Epithelial cell of esophagus (primary cell): ENCODE measurements at regions not wholly inside any gene's neighbourhood (a gene's known extent, or its start where the extent isn't known, plus 50 kb on each side); places are given as distances from the start of the nearest gene placed in this dataset.

Source experiments
- DNase-seq: peaks from one replicate; pipeline ENCODE4 v3.0.0; 2010; ENCODE audit warnings: low read depth
- H3K4me3 ChIP-seq: 2 replicates; pipeline ENCODE4 v1.5.1; 2011; ENCODE audit warnings: mild to moderate bottlenecking, low read length, control low read depth
- TF ChIP-seq, protein P1 (sequence below): IDR thresholded peaks from 2 replicates; pipeline ENCODE4 v1.5.1; 2011; ENCODE audit warnings: low read depth, mild to moderate bottlenecking, low read length, control low read depth, inconsistent platforms; ENCODE audit not compliant: insufficient read depth; ENCODE audit errors: missing control alignments

DNA sequence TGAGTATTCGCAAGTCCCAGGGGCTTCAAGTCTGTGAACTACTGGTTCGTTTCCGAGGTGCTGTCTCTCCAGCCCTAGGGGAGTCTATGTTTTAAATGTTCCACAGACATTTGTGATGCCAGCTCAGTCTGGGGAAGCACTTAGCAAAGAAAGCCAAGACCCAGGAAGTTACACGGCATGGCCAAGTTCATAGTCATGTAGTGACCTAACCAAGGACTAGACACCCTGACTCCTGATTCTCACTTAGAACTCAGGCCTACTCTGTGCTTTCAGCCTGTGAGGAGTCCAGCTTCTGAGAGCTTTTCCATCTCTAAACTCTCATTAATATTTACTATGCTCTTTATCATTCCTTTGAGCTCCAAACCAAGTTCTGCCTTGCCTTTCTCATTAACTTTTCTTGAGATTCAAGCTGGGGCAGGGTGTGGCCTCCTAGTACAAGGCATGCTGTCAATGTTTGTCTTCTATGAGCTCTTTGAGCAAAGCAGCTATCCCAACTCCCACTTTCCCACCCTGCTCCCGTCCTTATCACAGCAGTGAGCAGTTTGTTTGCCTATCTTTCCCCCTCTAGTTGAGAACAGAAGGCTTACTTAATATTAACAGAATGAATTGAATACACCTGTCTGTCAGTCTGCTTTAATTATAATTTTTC, 105.4 kb upstream of the FAM9C start:
- H3K4me3 ChIP-seq, result no peak overlapping the region
- TF ChIP-seq, protein P1, sequence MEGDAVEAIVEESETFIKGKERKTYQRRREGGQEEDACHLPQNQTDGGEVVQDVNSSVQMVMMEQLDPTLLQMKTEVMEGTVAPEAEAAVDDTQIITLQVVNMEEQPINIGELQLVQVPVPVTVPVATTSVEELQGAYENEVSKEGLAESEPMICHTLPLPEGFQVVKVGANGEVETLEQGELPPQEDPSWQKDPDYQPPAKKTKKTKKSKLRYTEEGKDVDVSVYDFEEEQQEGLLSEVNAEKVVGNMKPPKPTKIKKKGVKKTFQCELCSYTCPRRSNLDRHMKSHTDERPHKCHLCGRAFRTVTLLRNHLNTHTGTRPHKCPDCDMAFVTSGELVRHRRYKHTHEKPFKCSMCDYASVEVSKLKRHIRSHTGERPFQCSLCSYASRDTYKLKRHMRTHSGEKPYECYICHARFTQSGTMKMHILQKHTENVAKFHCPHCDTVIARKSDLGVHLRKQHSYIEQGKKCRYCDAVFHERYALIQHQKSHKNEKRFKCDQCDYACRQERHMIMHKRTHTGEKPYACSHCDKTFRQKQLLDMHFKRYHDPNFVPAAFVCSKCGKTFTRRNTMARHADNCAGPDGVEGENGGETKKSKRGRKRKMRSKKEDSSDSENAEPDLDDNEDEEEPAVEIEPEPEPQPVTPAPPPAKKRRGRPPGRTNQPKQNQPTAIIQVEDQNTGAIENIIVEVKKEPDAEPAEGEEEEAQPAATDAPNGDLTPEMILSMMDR, result no peak

GRCh38 chrX:13147733-13148132, 103.3 kb upstream of the FAM9C start:
- H3K4me3 ChIP-seq, result no peak overlapping the region
- TF ChIP-seq, protein P1, result no peak
- no peak for DNase-seq

More for the DNA sequence above, 105.4 kb upstream of the FAM9C start:
- DNase-seq, result no peak

- DNase-seq, result no peak
- H3K4me3 ChIP-seq, result no peak overlapping the region
- TF ChIP-seq, protein P1, result no peak
Measured at GRCh38 chrX:13147147-13147546, 102.7 kb upstream of the FAM9C start.

- no peak for DNase-seq
- TF ChIP-seq, protein P1, result no peak
- no peak overlapping the region for H3K4me3 ChIP-seq
Measured at GRCh38 chrX:13144927-13145655, 100.7 kb upstream of the FAM9C start.

- no peak for DNase-seq
- TF ChIP-seq, protein P1, result no peak
- H3K4me3 ChIP-seq, result no peak overlapping the region
Measured at GRCh38 chrX:13142891-13143290, 98.5 kb upstream of the FAM9C start.

GRCh38 chrX:13140007-13140406, 95.6 kb upstream of the FAM9C start:
- no peak for DNase-seq
- TF ChIP-seq, protein P1, result no peak
- no peak overlapping the region for H3K4me3 ChIP-seq
